ENCODE measurements at regions not wholly inside any gene's neighbourhood (a gene's known extent, or its start where the extent isn't known, plus 50 kb on each side); places are given as distances from the start of the nearest gene placed in this dataset.

DNA sequence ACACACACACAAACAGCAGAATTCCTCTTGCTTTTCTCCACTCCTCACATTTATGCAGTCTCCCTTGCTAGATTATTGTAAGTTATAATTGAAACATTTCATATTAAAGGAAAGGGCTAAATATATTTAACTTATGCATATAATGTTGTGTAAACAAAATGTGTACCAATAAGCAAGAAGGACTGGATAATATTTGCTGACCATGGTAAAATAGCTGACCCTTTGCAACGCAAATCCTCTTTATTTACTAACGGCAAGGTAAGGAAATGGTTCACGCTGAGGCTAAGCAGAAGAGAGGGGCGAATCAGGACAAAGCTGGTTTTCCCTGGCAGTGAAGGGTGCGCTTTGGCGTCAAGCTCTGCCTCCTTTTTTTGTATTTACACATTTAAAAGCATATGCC is 154.2 kb upstream of the IRX4 start:
- DNase-seq (ENCODE audit: low read depth in 2 of 2) = no peak

- DNase-seq (ENCODE audit: low read depth in 2 of 2) = no peak
These were observed 149.7 kb upstream of the IRX4 start for GRCh38 chr5:2032432-2032831.

GRCh38 chr5:2031581-2031980 is 148.9 kb upstream of the IRX4 start:
- no peak for DNase-seq (ENCODE audit: low read depth in 2 of 2)

DNA sequence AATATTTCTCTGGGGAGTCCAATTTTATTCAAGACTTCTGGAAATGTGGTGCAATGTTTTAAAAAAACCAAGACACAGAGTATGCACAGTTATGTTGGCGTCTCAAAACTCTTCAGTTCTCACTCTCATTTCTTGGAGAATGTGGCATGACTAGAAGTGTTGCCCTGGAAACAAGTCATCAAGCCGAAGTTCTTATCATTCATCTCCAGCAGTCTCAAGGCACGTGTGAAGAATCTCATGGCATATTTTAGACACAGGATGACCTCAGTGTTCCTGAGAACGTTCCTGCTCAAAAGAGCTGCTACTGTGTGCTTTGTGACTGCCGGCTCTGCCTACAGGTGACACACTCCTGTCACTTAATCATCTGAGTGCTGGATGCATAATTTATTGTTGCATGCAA is 147.4 kb upstream of the IRX4 start:
- no peak for DNase-seq (ENCODE audit: low read depth in 2 of 2)

DNA sequence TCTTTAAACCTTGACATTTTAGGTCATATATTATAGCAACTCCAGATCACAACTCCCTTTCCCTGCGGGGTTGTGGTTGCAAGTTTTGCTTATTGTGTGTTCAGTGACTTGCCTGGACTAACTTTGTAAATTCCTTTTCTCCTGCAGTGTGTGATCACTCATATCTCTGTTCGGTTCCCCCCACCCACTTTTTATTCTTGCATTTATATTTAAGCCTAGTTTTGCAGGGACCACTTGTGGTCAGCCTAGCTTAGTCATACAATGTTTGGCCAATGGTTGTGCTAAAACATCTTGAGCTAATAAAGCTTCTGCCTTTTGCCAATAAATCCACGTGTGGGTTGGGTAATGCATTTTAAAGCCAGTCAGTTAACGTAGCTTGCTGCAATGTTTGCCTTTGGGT is 146.5 kb upstream of the IRX4 start:
- no peak for DNase-seq (ENCODE audit: low read depth in 2 of 2)

DNA sequence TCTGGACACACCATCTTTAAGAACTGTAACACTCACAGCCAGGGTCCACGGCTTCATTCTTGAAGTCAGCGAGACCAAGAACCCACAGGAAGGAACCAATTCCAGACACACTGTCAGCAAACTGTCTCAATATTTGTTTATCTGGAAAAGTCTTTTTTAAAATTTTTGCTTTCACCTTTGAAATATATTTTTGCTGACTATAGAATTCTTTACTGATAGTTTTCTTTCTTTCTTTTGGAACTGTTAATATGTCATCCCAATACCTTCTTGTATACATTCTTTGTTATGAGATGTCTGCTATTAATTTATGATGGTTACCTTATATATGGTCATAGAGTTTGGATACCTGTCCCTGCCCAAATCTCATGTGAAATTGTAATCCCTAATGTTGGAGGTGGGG is 145.1 kb upstream of the IRX4 start:
- DNase-seq (ENCODE audit: low read depth in 2 of 2) = no peak

GRCh38 chr5:2024986-2025721 is 142.4 kb upstream of the IRX4 start:
- no peak for DNase-seq (ENCODE audit: low read depth in 2 of 2)

DNA sequence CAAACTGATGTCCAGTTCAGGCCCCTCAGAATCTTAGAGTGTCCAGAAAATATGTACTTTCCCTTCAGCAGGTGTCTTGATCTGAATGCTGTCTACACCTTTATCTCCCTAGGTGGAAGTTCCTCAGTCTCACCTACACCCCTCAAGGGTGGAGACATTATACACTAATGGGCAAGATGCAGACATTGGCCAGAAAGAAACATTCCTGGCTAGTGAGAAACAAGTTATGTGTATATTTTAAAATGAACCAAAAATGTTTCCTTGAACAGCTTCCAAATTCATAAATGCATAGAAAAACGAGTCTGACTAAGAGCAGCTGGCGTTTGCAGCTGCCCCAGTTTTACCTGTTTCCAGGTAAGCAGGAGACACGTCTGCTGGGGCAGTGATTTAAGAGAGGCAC is 140.5 kb upstream of the IRX4 start:
- no peak for DNase-seq (ENCODE audit: low read depth in 2 of 2)

GRCh38 chr5:2022436-2022835 is 139.7 kb upstream of the IRX4 start:
- DNase-seq (ENCODE audit: low read depth in 2 of 2) = no peak

GRCh38 chr5:2021484-2022176 is 138.9 kb upstream of the IRX4 start:
- DNase-seq (ENCODE audit: low read depth in 2 of 2) = no peak

GRCh38 chr5:2020730-2021129 is 138.0 kb upstream of the IRX4 start:
- DNase-seq (ENCODE audit: low read depth in 2 of 2) = no peak

- no peak for DNase-seq (ENCODE audit: low read depth in 2 of 2)
These were observed 137.0 kb upstream of the IRX4 start for GRCh38 chr5:2019716-2020115.

DNA sequence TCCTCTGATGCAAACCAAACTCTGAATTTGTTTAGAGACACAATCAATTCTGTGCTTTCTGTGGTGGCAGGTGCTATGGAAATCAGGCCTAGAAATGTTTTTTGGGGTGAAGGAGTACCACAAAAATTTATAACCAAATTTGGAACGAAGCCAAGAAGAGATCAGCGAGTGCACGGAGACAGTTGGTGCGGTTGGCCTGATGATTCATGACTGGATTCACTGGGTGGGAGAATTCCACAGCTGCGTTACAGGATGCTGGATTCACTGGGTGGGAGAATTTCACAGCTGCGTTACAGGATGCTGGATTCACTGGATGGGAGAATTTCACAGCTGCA is 135.6 kb upstream of the IRX4 start:
- no peak for DNase-seq (ENCODE audit: low read depth in 2 of 2)

DNA sequence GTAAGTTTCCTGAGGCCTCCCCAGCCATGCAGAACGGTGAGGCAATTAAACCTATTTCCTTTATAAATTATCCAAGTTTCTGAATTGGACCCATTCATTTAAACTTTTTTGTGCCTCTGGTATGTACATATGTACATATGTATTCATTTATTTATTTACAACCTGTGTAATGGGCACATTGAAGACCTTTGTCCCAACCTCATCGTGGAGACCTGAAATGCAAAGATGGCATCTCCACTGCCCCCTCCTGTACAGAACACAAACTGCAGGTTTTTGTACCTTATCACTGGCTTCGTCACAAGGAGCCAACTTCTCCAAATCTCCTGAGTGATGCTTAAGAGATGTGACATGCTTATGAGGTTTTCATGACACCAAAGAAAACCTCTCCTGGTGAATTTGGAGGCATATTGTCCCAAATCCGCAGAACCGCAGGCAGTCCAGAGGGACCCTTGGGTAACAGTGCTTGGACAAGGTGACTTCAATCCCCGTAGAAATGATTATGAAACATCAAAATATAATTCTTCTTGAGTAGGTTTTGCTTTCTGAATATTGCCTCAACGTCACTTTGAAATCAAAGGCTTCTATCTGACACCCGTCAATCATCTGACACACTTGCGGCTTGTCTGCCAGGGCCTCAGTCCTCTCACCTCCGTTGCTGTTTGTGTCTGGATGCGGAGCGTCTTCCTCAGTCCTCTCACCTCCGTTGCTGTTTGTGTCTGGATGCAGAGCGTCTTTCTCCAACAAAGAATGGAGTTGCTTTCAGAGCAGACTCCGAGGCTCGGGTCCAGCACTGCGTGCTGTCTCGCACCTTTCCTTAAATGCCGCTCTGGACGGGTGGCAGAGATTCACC is 135.0 kb upstream of the IRX4 start:
- no peak for DNase-seq (ENCODE audit: low read depth in 2 of 2)

DNA sequence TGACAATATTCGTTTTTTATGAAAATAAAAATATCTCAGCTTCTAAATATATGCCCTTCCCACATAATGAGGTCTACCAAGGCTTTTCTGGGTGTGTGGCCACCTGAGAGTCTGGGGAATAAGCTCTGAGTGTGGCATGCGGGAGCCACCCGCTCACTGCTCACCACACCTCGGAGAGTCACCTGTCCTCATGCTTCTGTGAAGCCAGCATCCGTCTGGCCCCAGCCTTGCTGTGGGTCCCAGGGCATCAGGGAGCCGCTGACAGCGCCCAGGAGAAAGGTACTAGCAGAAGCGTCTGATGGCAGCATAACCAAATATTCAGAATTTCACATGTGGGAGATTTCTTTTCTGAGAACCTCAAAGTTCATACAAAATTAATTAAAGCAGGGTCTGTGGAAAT is 133.2 kb upstream of the IRX4 start:
- DNase-seq (ENCODE audit: low read depth in 2 of 2) = no peak

- DNase-seq (ENCODE audit: low read depth in 2 of 2) = no peak
These were observed 132.6 kb upstream of the IRX4 start for GRCh38 chr5:2015124-2015848.

GRCh38 chr5:2014058-2014610 is 131.4 kb upstream of the IRX4 start:
- DNase-seq (ENCODE audit: low read depth in 2 of 2) = no peak

DNA sequence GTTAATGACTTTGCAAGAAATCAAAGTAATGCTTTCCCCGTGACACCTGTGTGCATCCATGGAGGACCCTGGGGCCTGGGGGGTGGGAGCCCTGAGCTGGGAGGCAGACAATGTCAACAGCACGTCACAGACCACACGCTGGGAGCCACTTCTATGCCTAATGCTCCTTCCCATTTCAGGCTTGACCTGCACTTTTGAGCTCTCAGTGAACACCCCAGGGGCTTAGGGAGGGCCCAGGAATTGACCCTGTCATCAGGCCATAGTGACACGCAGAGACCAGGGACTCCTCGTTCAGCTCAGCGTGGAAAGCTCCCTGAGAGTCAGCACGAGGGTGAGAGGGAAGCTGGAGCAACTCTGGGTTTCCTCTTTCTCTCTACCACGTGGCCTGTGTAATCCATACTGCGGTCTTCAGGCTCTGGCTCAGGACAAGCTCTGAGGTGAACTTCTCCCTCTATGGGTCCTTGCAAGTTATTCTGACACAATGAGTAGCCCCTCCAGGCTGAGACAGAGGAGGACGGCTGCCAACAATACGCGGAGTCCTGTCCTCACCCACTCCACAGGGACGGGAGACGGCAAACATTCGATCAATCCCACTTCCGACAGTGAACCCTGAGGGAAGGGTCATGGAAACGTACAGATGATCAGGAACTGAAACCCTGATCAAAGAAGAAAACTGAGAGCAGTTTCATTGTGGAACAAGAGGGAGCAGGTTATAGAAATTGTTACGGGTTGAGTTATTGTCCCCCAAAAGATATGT is 130.8 kb upstream of the IRX4 start:
- DNase-seq (ENCODE audit: low read depth in 2 of 2) = no peak

GRCh38 chr5:2012885-2013284 is 130.2 kb upstream of the IRX4 start:
- no peak for DNase-seq (ENCODE audit: low read depth in 2 of 2)

GRCh38 chr5:2011481-2012411 is 129.0 kb upstream of the IRX4 start:
- DNase-seq (ENCODE audit: low read depth in 2 of 2) = no peak
